BLaER1 treated with 17β-estradiol and CSF1 and Interleukin-3, amounts not matched to agents 10 nM and 100 nM (cell line): ENCODE measurements at regions not wholly inside any gene's neighbourhood (a gene's known extent, or its start where the extent isn't known, plus 50 kb on each side); places are given as distances from the start of the nearest gene placed in this dataset.

Source experiments
- H3K27ac ChIP-seq, 11 experiments: shearing (Covaris generic); formaldehyde crosslinking; 2 replicates each; pipeline ENCODE4 v1.8.1; 2022
- H3K27me3 ChIP-seq, 11 experiments: shearing (Covaris generic); formaldehyde crosslinking; 2 replicates each; pipeline ENCODE4 v1.8.1; 2022
- H3K36me3 ChIP-seq, 11 experiments: shearing (Covaris generic); formaldehyde crosslinking; 2 replicates each; pipeline ENCODE4 v1.8.1; 2022
- H3K4me1 ChIP-seq, 10 experiments: shearing (Covaris generic); formaldehyde crosslinking; 2 replicates each; pipeline ENCODE4 v1.8.1; 2022
- H3K4me2 ChIP-seq, 11 experiments: shearing (Covaris generic); formaldehyde crosslinking; 2 replicates each; pipeline ENCODE4 v1.8.1; 2022
- H3K4me3 ChIP-seq, 10 experiments: shearing (Covaris generic); formaldehyde crosslinking; 2 replicates each; pipeline ENCODE4 v1.8.1; 2022
- H3K9ac ChIP-seq, 11 experiments: shearing (Covaris generic); formaldehyde crosslinking; 2 replicates each; pipeline ENCODE4 v1.8.1; 2022
- H3K9me3 ChIP-seq, 11 experiments: shearing (Covaris generic); formaldehyde crosslinking; replicated peaks in 1 of 11; 2 replicates each; pipeline ENCODE4 v1.8.1; 2022
- H4K20me1 ChIP-seq, 11 experiments: shearing (Covaris generic); formaldehyde crosslinking; 2 replicates each; pipeline ENCODE4 v1.8.1; 2022
- Cebpa-rat ChIP-seq, 11 experiments: shearing (Covaris generic); IDR thresholded peaks; 2 replicates each; pipeline ENCODE4 v1.8.1; 2022

- H3K4me1 ChIP-seq: 0 out of 20 replicates have a peak, but pooled peaks cover 0 to 6% (median 0%) of the 10 kb centered on the region in 10 experiments
- H3K27me3 ChIP-seq: no peaks in the 10 kb centered on the region
- H3K4me2 ChIP-seq: no peak overlapping the region
- H3K9ac ChIP-seq: no peak overlapping the region
- H3K4me3 ChIP-seq: no peak overlapping the region
- no peaks in the 10 kb centered on the region for H4K20me1 ChIP-seq
- TF ChIP-seq Cebpa-rat (IDR thresholded peaks at IDR 0.05): no peak
- peaks cover 14 to 50% (median 31%) of the 10 kb centered on the region in 11 experiments for H3K9me3 ChIP-seq
- no peak overlapping the region for H3K27ac ChIP-seq
- no peaks in the 10 kb centered on the region for H3K36me3 ChIP-seq
Measured at GRCh38 chr1:4277598-4277997, 376.8 kb upstream of the AJAP1 start.

GRCh38 chr1:4284976-4285375 is 369.4 kb upstream of the AJAP1 start:
- Histone ChIP-seq H3K4me2 (no peak overlapping the region), H3K27me3 (no peaks in the 10 kb centered on the region), H3K4me1 (no peaks in the 10 kb centered on the region), H3K27ac (no peak overlapping the region), H3K9ac (no peak overlapping the region), H3K9me3 (peaks cover 18 to 47% (median 34%) of the 10 kb centered on the region in 11 experiments), H3K4me3 (no peak overlapping the region), H3K36me3 (no peaks in the 10 kb centered on the region), H4K20me1 (no peaks in the 10 kb centered on the region)
- TF ChIP-seq Cebpa-rat (IDR thresholded peaks at IDR 0.05): no peak

- no peaks in the 10 kb centered on the region for H3K27me3 ChIP-seq
- TF ChIP-seq Cebpa-rat (IDR thresholded peaks at IDR 0.05): no peak
- no peak overlapping the region for H3K4me3 ChIP-seq
- no peaks in the 10 kb centered on the region for H3K36me3 ChIP-seq
- peaks cover 23 to 60% (median 38%) of the 10 kb centered on the region in 11 experiments for H3K9me3 ChIP-seq
- H3K9ac ChIP-seq: no peak overlapping the region
- H3K4me2 ChIP-seq: no peak overlapping the region
- H4K20me1 ChIP-seq: no peaks in the 10 kb centered on the region
- H3K4me1 ChIP-seq: no peaks in the 10 kb centered on the region
- no peak overlapping the region for H3K27ac ChIP-seq
Measured at GRCh38 chr1:4292861-4293260, 361.5 kb upstream of the AJAP1 start.

- Histone ChIP-seq H3K27ac (no peak overlapping the region), H3K4me2 (no peak overlapping the region), H3K36me3 (no peaks in the 10 kb centered on the region), H3K27me3 (no peaks in the 10 kb centered on the region), H3K9me3 (peaks cover 4 to 30% (median 13%) of the 10 kb centered on the region in 11 experiments; a peak in 14 of 22 replicates), H3K9ac (no peak overlapping the region), H4K20me1 (no peaks in the 10 kb centered on the region), H3K4me1 (no peaks in the 10 kb centered on the region), H3K4me3 (no peak overlapping the region)
- no peak for TF ChIP-seq Cebpa-rat (IDR thresholded peaks at IDR 0.05)
Measured at GRCh38 chr1:4298361-4299083, 355.9 kb upstream of the AJAP1 start.

GRCh38 chr1:4301007-4301406 is 353.4 kb upstream of the AJAP1 start:
- Histone ChIP-seq H3K4me3 (no peak overlapping the region), H3K27me3 (no peaks in the 10 kb centered on the region), H3K4me2 (no peak overlapping the region), H3K4me1 (peaks cover 0 to 11% (median 0%) of the 10 kb centered on the region in 10 experiments; a peak in 3 of 20 replicates), H3K36me3 (no peaks in the 10 kb centered on the region), H4K20me1 (no peaks in the 10 kb centered on the region), H3K9me3 (peaks cover 14 to 30% (median 24%) of the 10 kb centered on the region in 11 experiments), H3K27ac (no peak overlapping the region), H3K9ac (no peak overlapping the region)
- no peak for TF ChIP-seq Cebpa-rat (IDR thresholded peaks at IDR 0.05)

- H3K9ac ChIP-seq: no peak overlapping the region
- no peaks in the 10 kb centered on the region for H4K20me1 ChIP-seq
- H3K36me3 ChIP-seq: no peaks in the 10 kb centered on the region
- peaks cover 0 to 11% (median 0%) of the 10 kb centered on the region in 10 experiments; a peak in 3 of 20 replicates for H3K4me1 ChIP-seq
- no peak overlapping the region for H3K4me3 ChIP-seq
- peaks cover 0 to 2% (median 0%) of the 10 kb centered on the region in 11 experiments; a peak in 3 of 22 replicates for H3K27me3 ChIP-seq
- no peak overlapping the region for H3K27ac ChIP-seq
- no peak overlapping the region for H3K4me2 ChIP-seq
- no peak for TF ChIP-seq Cebpa-rat (IDR thresholded peaks at IDR 0.05)
- peaks cover 18 to 25% (median 22%) of the 10 kb centered on the region in 11 experiments for H3K9me3 ChIP-seq
Measured at GRCh38 chr1:4303303-4303702, 351.1 kb upstream of the AJAP1 start.

GRCh38 chr1:4305526-4306301 is 348.7 kb upstream of the AJAP1 start:
- H3K36me3 ChIP-seq: no peaks in the 10 kb centered on the region
- H3K27me3 ChIP-seq: peaks cover 0 to 15% (median 0%) of the 10 kb centered on the region in 11 experiments; a peak in 4 of 22 replicates
- no peak overlapping the region for H3K4me3 ChIP-seq
- no peak overlapping the region for H3K9ac ChIP-seq
- H3K4me2 ChIP-seq: no peak overlapping the region
- peaks cover 7 to 30% (median 14%) of the 10 kb centered on the region in 10 experiments; a peak in 18 of 20 replicates for H3K4me1 ChIP-seq
- H4K20me1 ChIP-seq: no peaks in the 10 kb centered on the region
- no peak overlapping the region for H3K27ac ChIP-seq
- TF ChIP-seq Cebpa-rat (IDR thresholded peaks at IDR 0.05): no peak
- H3K9me3 ChIP-seq: peaks cover 20 to 31% (median 26%) of the 10 kb centered on the region in 11 experiments

- TF ChIP-seq Cebpa-rat (IDR thresholded peaks at IDR 0.05): no peak
Measured at GRCh38 chr1:4306559-4307467, 347.6 kb upstream of the AJAP1 start.

More at GRCh38 chr1:4306559-4307467, 347.6 kb upstream of the AJAP1 start:
- Histone ChIP-seq H3K36me3 (no peaks in the 10 kb centered on the region), H4K20me1 (no peaks in the 10 kb centered on the region), H3K4me1 (peaks cover 7 to 39% (median 22%) of the 10 kb centered on the region in 10 experiments; a peak in 18 of 20 replicates), H3K27me3 (peaks cover 0 to 15% (median 0%) of the 10 kb centered on the region in 11 experiments; a peak in 4 of 22 replicates), H3K27ac (no peak overlapping the region), H3K4me2 (no peak overlapping the region), H3K9me3 (peaks cover 31 to 42% (median 37%) of the 10 kb centered on the region in 11 experiments), H3K9ac (no peak overlapping the region), H3K4me3 (no peak overlapping the region)
